Breast epithelium (tissue), 3 donors: ENCODE measurements at regions not wholly inside any gene's neighbourhood (a gene's known extent, or its start where the extent isn't known, plus 50 kb on each side); places are given as distances from the start of the nearest gene placed in this dataset.

Experiments
- POLR2A ChIP-seq: fragments of 450-650 bp; IDR thresholded peaks from one replicate; pipeline ENCODE4 v1.6.1; 2016; ENCODE audit warnings: antibody characterized with exemption, mild to moderate bottlenecking, moderate library complexity
- POLR2AphosphoS5 ChIP-seq, 3 donors: sonication (generic); formaldehyde crosslinking; IDR thresholded peaks; one replicate each; pipeline ENCODE4 v1.6.1; 2017; ENCODE audit warnings: antibody characterized with exemption in 3 of 3
- TF ChIP-seq, protein P1 (sequence below), 3 donors: fragments of 450-650 bp; IDR thresholded peaks; one replicate each; pipeline ENCODE4 v1.5.1; 2016 to 2017; ENCODE audit warnings: antibody characterized with exemption in 3 of 3, mild to moderate bottlenecking in 3 of 3, moderate library complexity in 3 of 3

GRCh38 chr14:101320396-101320795, 240.9 kb upstream of the DIO3 start:
- TF ChIP-seq, protein P1, sequence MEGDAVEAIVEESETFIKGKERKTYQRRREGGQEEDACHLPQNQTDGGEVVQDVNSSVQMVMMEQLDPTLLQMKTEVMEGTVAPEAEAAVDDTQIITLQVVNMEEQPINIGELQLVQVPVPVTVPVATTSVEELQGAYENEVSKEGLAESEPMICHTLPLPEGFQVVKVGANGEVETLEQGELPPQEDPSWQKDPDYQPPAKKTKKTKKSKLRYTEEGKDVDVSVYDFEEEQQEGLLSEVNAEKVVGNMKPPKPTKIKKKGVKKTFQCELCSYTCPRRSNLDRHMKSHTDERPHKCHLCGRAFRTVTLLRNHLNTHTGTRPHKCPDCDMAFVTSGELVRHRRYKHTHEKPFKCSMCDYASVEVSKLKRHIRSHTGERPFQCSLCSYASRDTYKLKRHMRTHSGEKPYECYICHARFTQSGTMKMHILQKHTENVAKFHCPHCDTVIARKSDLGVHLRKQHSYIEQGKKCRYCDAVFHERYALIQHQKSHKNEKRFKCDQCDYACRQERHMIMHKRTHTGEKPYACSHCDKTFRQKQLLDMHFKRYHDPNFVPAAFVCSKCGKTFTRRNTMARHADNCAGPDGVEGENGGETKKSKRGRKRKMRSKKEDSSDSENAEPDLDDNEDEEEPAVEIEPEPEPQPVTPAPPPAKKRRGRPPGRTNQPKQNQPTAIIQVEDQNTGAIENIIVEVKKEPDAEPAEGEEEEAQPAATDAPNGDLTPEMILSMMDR (IDR thresholded peaks at IDR 0.05), result no peak
- no peak for TF ChIP-seq POLR2A
- no peak for TF ChIP-seq POLR2AphosphoS5 (IDR thresholded peaks at IDR 0.05)
